GM19328 (cell line): ENCODE measurements at regions not wholly inside any gene's neighbourhood (a gene's known extent, or its start where the extent isn't known, plus 50 kb on each side); places are given as distances from the start of the nearest gene placed in this dataset.
"Not testable (repeated sequence)": the region's sequence is repeated elsewhere in the genome, so short reads cannot be mapped to it uniquely, and the experiment has no call there.

Source experiments
- ATAC-seq: cut with Tn5 transposase; IDR thresholded peaks from one replicate; pipeline ENCODE4 v1.9.1; 2021; ENCODE audit warnings: mild to moderate bottlenecking, moderate library complexity; ENCODE audit not compliant: unreplicated experiment

- ATAC-seq: no peak
Measured at GRCh38 chr20:50435397-50436051, 74.7 kb upstream of the PTPN1 start.

GRCh38 chr20:50436052-50436656, 74.0 kb upstream of the PTPN1 start:
- no peak for ATAC-seq

- no peak for ATAC-seq
Measured at GRCh38 chr20:50436696-50437095, 73.5 kb upstream of the PTPN1 start.

GRCh38 chr20:50438986-50439407, 71.2 kb upstream of the PTPN1 start:
- ATAC-seq: no peak

GRCh38 chr20:50439539-50440453, 70.4 kb upstream of the PTPN1 start:
- no peak for ATAC-seq

- ATAC-seq: no peak
Measured at GRCh38 chr20:50442512-50442911, 67.7 kb upstream of the PTPN1 start.

- ATAC-seq: no peak
Measured at GRCh38 chr20:50445354-50446151, 64.6 kb upstream of the PTPN1 start.

GRCh38 chr20:50446351-50447101, 63.7 kb upstream of the PTPN1 start:
- no peak for ATAC-seq

GRCh38 chr20:50447102-50447804, 62.9 kb upstream of the PTPN1 start:
- no peak for ATAC-seq

- ATAC-seq: no peak
Measured at GRCh38 chr20:50447817-50448216, 62.4 kb upstream of the PTPN1 start.

- ATAC-seq: not testable (repeated sequence)
Measured at GRCh38 chr20:50448625-50449403, 61.4 kb upstream of the PTPN1 start.

GRCh38 chr20:50449738-50450492, 60.3 kb upstream of the PTPN1 start:
- ATAC-seq: no peak

- no peak for ATAC-seq
Measured at GRCh38 chr20:50450493-50450826, 59.7 kb upstream of the PTPN1 start.

GRCh38 chr20:50450881-50451752, 59.1 kb upstream of the PTPN1 start:
- peak; percentile 72 for ATAC-seq

GRCh38 chr20:50451792-50452425, 58.3 kb upstream of the PTPN1 start:
- not testable (repeated sequence) for ATAC-seq

GRCh38 chr20:50453533-50454244, 56.5 kb upstream of the PTPN1 start:
- no peak for ATAC-seq
